Stimulated activated CD4-positive, alpha-beta T cell treated with anti-CD3 and anti-CD28 coated beads, Interleukin-2, amount 100 ng/mL, for 48 hours (primary cell): ENCODE measurements at regions not wholly inside any gene's neighbourhood (a gene's known extent, or its start where the extent isn't known, plus 50 kb on each side); places are given as distances from the start of the nearest gene placed in this dataset.

ENCODE experiments used
- DNase-seq, 2 donors: peaks; one replicate each; pipeline ENCODE4 v3.0.0-alpha.2; 2020

- no peak for DNase-seq
Measured at GRCh38 chr6:25013246-25013645, 77.5 kb upstream of the RIPOR2 start.

- no peak for DNase-seq
Measured at GRCh38 chr6:25014369-25014768, 78.6 kb upstream of the RIPOR2 start.

- no peak for DNase-seq
Measured at GRCh38 chr6:25014791-25015560, 79.2 kb upstream of the RIPOR2 start.

- DNase-seq, result no peak
Measured at GRCh38 chr6:25016014-25016720, 80.4 kb upstream of the RIPOR2 start.

- no peak for DNase-seq
Measured at GRCh38 chr6:25017486-25017885, 81.7 kb upstream of the RIPOR2 start.

- peak; percentile 66 to 67 for DNase-seq
Measured at GRCh38 chr6:25017932-25018567, 82.3 kb upstream of the RIPOR2 start.

GRCh38 chr6:25018568-25018954, 82.8 kb upstream of the RIPOR2 start:
- DNase-seq, result no peak

GRCh38 chr6:25022140-25022553, 86.4 kb upstream of the RIPOR2 start:
- DNase-seq, result no peak

- DNase-seq, result no peak
Measured at GRCh38 chr6:25023781-25024180, 88.0 kb upstream of the RIPOR2 start.

- DNase-seq, result no peak
Measured at GRCh38 chr6:25024821-25025220, 89.1 kb upstream of the RIPOR2 start.

GRCh38 chr6:25025248-25025918, 89.6 kb upstream of the RIPOR2 start:
- DNase-seq, result no peak

- no peak for DNase-seq
Measured at GRCh38 chr6:25025919-25026301, 90.2 kb upstream of the RIPOR2 start.

GRCh38 chr6:25026723-25027122, 91.0 kb upstream of the RIPOR2 start:
- no peak for DNase-seq

GRCh38 chr6:25027221-25027916, 91.6 kb upstream of the RIPOR2 start:
- peak; percentile 65 to 68 for DNase-seq

GRCh38 chr6:25028328-25028727, 92.6 kb upstream of the RIPOR2 start:
- DNase-seq, result no peak

- DNase-seq, result no peak
Measured at GRCh38 chr6:25032934-25033333, 97.2 kb upstream of the RIPOR2 start.

GRCh38 chr6:25034431-25034921, 98.7 kb upstream of the RIPOR2 start:
- no peak for DNase-seq

GRCh38 chr6:25035174-25035511, 99.4 kb upstream of the RIPOR2 start:
- no peak for DNase-seq

- DNase-seq, result no peak
Measured at GRCh38 chr6:25035512-25036435, 100.0 kb upstream of the RIPOR2 start.

- DNase-seq, result no peak
Measured at GRCh38 chr6:25036461-25036860, 100.7 kb upstream of the RIPOR2 start.

GRCh38 chr6:25038300-25038699, 102.5 kb upstream of the RIPOR2 start:
- no peak for DNase-seq

- DNase-seq, result no peak
Measured at GRCh38 chr6:25038999-25039398, 103.2 kb upstream of the RIPOR2 start.
